Activated CD8-positive, alpha-beta memory T cell treated with anti-CD3 and anti-CD28 coated beads for 1 hour (primary cell): ENCODE measurements at regions not wholly inside any gene's neighbourhood (a gene's known extent, or its start where the extent isn't known, plus 50 kb on each side); places are given as distances from the start of the nearest gene placed in this dataset.

Source experiments
- DNase-seq, 2 donors: peaks; one replicate each; pipeline ENCODE4 v3.0.0-alpha.2; 2020; ENCODE audit warnings: low read depth in 1 of 2; ENCODE audit errors: extremely low read depth in 1 of 2

GRCh38 chr12:75974323-75975187 lies 57.0 kb downstream of the PHLDA1 start:
- no peak for DNase-seq

DNA sequence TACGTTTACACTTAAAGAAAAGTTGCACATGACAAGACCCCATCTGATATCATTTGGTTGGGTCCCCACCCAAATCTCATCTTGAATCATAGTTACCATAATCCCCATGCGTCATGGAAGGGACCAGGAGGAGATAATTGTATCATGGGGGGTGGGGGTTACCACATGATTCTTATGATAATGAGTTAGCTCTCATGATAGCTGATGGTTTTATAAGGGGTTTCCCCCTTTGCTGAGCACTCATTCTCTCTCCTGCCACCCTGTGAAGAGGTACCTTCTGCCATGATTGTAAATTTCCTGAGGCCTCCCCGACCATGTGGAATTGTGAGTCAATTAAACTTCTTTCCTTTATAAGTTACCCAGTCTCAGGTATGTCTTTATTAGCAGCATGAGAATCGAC lies 60.3 kb downstream of the PHLDA1 start:
- no peak for DNase-seq

DNA sequence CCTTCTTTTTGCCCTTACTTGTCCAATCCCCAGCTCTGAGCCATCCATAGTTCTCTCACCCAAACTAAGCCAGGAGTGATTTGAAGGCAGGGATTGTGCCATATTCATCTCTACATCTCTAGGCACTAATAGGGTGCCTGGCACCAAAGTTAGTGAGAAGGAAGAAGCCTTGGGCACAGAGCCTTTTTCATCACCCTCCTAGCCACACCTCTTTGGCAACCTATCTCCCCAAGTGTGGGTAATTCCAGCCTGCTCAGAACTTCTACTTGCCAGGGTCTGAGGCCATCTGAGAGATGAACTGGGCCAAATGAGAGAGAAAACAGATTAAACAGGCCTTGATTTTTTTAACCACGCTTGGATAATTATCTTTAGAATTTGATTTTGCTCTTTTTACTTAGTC lies 61.3 kb downstream of the PHLDA1 start:
- DNase-seq = no peak

- DNase-seq = no peak
Measured at GRCh38 chr12:75969768-75970167, 61.8 kb downstream of the PHLDA1 start.

GRCh38 chr12:75965661-75966060 lies 65.9 kb downstream of the PHLDA1 start:
- no peak for DNase-seq

- DNase-seq = no peak
Measured at GRCh38 chr12:75964150-75964549, 67.4 kb downstream of the PHLDA1 start.

- DNase-seq = no peak
Measured at GRCh38 chr12:75961878-75962277, 69.7 kb downstream of the PHLDA1 start.

- no peak for DNase-seq
Measured at GRCh38 chr12:75960954-75961661, 70.5 kb downstream of the PHLDA1 start.

DNA sequence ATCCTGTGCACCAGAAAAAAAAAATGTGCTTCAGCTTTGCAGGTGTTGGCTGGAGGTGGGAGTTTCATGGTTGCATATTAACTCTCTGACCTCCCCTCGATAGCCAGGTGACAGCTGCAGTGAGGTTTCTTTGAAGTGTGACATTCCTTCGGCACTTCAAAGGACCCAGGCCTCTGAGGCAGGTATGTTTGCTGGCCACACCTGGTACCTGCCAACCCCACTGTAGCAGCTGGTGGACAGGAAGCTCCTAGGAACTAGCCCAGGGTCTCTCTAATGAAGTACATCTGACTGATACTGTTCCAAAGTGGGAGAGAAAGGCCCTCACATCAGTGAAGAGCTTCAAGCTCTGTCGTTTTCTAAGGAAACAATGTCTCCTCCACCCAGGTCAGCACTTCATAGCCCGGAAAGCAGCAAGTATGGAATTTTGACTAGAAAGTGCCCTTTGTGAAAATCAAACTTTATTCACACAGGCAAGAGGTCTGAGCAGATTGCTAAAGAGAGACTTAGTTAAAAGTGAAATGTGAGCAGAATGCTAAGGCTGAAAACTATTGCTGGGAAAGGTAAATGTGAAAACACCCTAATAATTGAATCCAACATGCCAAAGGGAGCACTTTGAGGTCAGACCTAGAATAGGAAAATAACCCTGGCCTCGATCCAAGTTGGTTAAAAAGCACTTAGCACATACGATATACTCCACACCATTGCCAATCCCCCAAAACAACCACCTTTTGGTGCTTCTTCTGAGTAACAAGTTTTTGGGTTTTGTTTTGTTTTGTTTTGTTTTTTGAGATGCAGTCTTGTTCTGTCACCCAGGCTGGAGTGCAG lies 71.3 kb downstream of the PHLDA1 start:
- no peak for DNase-seq

DNA sequence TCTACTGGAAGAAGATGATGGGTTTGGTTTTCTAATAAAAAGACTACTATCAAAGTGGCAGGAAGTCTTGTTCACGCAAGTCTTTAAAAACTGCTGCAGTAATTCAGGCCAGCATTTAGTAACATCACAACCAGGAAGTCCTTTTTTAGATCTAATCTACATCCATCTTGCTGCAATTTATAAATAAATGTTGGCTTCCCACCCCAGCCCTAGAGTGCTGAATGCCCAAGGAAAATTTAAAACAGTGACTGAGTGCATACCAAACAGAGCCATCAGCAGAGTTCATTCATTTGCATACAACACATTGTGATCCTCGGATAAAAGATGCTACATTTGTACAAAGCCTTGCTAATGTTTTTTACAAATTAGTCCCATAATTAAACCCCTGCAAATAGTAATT lies 72.1 kb downstream of the PHLDA1 start:
- DNase-seq = no peak

GRCh38 chr12:75959060-75959459 lies 72.5 kb downstream of the PHLDA1 start:
- DNase-seq = no peak

GRCh38 chr12:75955251-75955650 lies 76.3 kb downstream of the PHLDA1 start:
- no peak for DNase-seq

DNA sequence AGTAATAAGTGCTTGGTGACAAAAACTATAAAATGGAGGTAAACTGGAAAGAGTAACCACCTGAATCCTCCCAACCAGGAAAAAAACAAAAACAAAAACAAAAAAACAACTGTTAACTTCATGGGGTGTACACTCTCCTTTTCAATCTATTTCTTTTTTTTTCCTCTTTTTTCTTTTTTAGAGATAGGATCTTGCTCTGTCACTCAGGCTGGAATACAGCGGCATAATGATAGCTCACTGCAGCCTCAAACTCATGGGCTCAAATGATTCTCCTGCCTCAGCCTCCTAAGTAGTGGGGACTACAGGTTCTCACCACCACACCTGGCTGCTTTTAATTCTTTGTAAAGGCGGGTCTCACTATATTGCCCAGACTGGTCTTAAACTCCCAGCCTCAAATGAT lies 76.8 kb downstream of the PHLDA1 start:
- no peak for DNase-seq

DNA sequence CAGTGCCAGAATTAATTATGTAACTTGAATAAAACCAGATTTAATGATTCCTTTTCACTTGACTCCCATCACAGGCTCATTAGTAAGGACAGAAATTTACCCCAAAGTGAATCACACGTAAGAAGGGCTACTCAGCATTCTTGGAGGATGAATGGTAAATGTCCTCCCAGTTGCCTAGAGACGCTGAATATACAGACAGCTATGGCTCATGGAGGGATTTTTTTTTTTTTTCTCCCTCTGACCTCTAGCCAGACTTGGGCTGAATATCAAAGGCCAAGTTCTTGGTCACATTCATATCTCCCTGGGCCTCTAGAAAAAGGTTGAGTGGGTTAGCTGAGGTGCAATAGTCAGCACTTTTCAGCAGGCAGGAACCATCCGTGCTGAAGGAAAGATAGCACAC lies 77.5 kb downstream of the PHLDA1 start:
- no peak for DNase-seq

DNA sequence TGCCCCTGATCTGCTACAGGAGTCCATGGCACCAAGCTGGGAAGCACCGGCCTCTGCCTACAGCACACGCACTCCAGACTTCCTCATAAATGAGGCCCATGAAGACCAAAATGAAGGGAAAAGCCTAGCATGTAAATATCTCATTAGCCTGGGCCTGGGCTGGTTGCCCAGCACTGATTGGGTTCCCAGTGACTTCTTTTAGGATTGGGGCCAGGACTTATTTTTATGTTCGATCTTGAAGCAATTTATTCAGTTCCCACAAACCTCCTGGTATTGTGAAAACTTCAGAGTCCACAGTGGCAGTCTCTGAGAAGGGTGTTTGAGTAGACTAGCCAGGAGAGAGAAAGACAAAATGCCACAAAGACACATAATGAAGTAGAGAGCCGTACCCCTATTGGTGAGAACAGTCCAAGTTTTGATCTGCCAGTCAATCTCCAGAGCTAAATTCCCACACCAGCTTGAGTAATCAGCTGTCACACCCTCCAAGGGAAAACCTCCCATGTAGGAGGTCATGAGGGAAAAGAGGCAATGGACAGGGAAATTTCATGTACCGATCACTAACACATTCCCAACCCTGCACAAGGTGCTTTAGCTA lies 78.2 kb downstream of the PHLDA1 start:
- DNase-seq = no peak

DNA sequence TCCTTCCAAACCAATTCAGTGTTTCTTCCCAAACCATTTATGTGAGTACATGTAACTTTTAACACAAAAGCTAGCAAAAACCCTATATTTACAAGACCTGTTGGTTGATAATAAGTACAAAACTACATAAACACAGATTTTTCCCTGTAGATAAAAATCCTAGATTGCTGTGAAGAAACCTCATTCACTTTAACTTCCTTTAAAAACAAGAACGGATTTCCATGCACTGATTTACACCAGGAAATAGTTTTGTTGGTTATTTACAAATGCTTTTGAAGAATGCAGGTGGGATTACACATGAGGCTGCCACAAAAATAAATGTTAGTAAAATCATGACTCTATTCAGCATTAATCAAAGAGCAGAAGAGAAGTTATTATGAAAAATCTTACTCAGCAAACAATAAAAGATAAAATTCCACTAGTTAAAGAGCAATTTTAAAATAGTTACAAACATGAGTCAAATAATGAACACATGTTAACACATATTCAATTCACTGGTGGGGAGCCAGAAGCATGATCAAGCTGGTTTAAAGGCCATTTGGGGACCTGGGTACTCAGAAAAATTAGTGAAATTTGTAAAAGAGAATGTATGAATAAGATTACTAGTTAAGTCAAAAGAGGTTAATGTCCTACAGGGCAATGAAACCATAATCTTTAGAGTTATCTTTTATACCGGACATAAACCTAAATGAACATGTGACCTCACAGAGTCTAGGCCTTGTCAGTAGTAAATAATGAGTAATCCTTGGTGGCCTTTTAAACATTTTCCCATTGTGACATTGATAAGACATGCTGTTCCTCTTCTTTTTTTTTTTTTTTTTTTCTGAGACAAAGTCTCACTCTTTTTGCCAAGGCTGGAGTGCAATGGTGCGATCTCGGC lies 79.9 kb downstream of the PHLDA1 start:
- no peak for DNase-seq

DNA sequence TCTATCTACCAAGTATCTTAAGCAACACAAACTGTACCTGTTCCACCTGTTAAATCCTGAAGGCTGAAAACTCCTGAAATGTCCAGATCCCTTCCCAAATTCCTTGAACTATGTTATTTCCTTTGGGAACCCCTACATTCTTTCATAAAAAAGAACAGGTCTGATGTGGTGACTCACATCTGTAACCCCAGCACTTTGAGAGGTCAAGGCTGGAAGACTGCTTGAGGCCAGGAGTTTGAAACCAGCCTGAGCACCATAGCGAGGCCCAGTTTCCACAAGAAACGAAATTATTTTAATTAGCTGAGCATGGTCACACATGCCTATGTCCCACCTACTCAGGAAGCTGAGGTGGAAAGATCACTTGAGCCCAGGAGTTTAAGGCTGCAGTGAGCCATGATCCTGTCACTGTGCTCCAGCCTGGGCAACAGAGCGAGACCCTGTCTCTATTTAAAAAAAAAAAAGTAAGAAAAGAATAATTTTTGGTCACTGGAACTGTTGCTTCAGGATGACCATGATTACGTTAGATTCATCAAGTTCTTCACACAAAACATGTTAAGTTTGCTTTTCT lies 84.3 kb downstream of the PHLDA1 start:
- DNase-seq = no peak

DNA sequence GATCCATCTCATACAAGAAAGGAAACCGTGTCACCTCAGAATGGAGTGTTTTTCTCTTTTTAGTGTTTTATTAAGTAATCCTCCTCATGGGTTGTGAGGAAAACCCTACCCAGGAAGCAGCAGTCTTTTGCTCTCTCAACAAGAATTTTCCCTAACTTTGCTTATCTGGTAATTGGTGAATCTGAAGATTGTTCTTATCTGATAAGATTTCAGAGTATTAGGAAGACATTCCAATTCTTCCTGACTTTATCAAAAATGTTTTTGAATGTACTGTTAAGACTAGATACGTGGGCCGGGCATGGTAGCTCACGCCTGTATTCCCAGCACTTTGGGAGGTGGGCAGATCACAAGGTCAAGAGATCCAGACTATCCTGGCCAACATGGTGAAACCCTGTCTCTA lies 86.0 kb downstream of the PHLDA1 start:
- no peak for DNase-seq

DNA sequence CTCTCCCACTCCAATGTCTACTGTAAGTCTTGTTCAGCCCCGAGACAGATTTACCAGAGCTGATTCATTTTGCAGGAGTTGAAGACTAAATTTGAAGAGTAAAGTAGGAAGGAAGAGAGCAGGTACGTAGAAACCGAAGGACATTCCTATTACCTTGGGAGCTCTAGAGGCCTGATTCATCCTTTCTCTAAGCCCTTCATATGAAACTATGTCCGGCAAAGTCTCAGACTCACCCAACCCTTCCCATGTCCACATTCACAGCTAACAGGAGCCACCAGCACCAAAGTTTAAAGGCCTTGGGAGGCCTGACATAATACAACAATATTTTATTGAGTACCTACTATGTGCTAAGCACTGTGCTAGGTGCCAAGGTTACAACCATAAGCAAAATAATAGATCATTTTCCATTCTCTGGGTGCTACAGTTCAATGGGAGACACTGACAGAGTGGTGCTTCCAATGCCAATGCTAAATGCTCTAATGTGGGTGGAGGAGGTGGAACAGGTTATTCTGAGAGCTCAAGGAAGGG lies 86.6 kb downstream of the PHLDA1 start:
- no peak for DNase-seq
